Breast epithelium (tissue), 4 donors: ENCODE measurements at regions not wholly inside any gene's neighbourhood (a gene's known extent, or its start where the extent isn't known, plus 50 kb on each side); places are given as distances from the start of the nearest gene placed in this dataset.

ENCODE experiments used
- DNase-seq, 2 donors: peaks; one replicate each; pipeline ENCODE4 v3.0.0-alpha.2; 2019; ENCODE audit warnings: low spot score in 2 of 2
- H3K27ac ChIP-seq, 2 donors: fragments of 200-600 bp; sonication (generic) in 1 of 2; one replicate each; pipeline ENCODE4 v1.5.1; 2016 to 2019; ENCODE audit warnings: mild to moderate bottlenecking in 1 of 2
- H3K27me3 ChIP-seq, 2 donors: fragments of 200-600 bp; sonication (generic) in 1 of 2; one replicate each; pipeline versions ENCODE4 v1.5.1 to v1.6.0; 2017 to 2019; ENCODE audit warnings: control low read depth in 1 of 2, mild to moderate bottlenecking in 1 of 2
- H3K36me3 ChIP-seq: fragments of 200-600 bp; one replicate; pipeline ENCODE4 v1.5.1; 2019
- H3K4me1 ChIP-seq, 2 donors: fragments of 200-600 bp; sonication (generic); one replicate each; pipeline ENCODE4 v1.5.1; 2016 to 2019; ENCODE audit warnings: control low read depth in 1 of 2
- H3K4me3 ChIP-seq, 3 donors: fragments of 200-600 bp; sonication (generic); 1 replicate in 2 of 3; 2 replicates in 1 of 3; pipeline ENCODE4 v1.5.1; 2016 to 2019; ENCODE audit warnings: mild to moderate bottlenecking in 3 of 3, moderate library complexity in 2 of 3
- H3K9me3 ChIP-seq, 2 donors: fragments of 200-600 bp; sonication (generic) in 1 of 2; one replicate each; pipeline ENCODE4 v1.5.1; 2016 to 2019; ENCODE audit warnings: control low read depth in 1 of 2
- POLR2A ChIP-seq: fragments of 450-650 bp; IDR thresholded peaks from one replicate; pipeline ENCODE4 v1.6.1; 2016; ENCODE audit warnings: antibody characterized with exemption, mild to moderate bottlenecking, moderate library complexity
- POLR2AphosphoS5 ChIP-seq, 3 donors: sonication (generic); formaldehyde crosslinking; IDR thresholded peaks; one replicate each; pipeline ENCODE4 v1.6.1; 2017; ENCODE audit warnings: antibody characterized with exemption in 3 of 3
- intact Hi-C: fragments of 100-400 bp; cut with DNase I; formaldehyde crosslinking; loops from one replicate; pipeline ENCODE4 v1.15.1; 2023; ENCODE audit warnings: low total_unique reads
- TF ChIP-seq, protein P1 (sequence below), 3 donors: fragments of 450-650 bp; IDR thresholded peaks; one replicate each; pipeline ENCODE4 v1.5.1; 2016 to 2017; ENCODE audit warnings: antibody characterized with exemption in 3 of 3, mild to moderate bottlenecking in 3 of 3, moderate library complexity in 3 of 3

DNA sequence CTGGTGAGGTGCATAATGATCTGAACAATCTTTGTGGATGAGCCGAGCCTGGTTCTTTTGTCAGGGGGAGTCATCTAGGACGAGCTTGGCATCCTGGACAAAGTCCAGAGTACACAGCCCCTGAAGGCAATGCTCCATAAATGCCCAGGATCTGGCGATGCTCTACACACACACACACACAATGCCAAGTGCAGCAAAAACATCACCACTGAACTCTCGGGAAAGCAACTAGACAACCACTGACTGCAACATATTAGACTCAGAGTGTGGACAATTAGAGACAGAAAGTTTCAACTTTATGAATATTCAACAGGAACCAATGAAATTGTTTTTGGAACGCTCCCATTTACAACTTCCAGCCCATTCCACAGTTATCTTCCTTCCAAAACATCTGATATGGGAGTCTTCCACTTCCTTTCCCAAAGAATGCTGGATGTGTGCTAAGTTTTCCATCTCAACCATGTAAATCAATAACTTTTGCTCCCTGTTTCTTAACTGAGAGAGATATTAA, 227.6 kb upstream of the ANKRD55 start:
- intact Hi-C loops, result no loop called here
- TF ChIP-seq, protein P1, sequence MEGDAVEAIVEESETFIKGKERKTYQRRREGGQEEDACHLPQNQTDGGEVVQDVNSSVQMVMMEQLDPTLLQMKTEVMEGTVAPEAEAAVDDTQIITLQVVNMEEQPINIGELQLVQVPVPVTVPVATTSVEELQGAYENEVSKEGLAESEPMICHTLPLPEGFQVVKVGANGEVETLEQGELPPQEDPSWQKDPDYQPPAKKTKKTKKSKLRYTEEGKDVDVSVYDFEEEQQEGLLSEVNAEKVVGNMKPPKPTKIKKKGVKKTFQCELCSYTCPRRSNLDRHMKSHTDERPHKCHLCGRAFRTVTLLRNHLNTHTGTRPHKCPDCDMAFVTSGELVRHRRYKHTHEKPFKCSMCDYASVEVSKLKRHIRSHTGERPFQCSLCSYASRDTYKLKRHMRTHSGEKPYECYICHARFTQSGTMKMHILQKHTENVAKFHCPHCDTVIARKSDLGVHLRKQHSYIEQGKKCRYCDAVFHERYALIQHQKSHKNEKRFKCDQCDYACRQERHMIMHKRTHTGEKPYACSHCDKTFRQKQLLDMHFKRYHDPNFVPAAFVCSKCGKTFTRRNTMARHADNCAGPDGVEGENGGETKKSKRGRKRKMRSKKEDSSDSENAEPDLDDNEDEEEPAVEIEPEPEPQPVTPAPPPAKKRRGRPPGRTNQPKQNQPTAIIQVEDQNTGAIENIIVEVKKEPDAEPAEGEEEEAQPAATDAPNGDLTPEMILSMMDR (IDR thresholded peaks at IDR 0.05), result no peak
- TF ChIP-seq POLR2AphosphoS5 (IDR thresholded peaks at IDR 0.05), result no peak
- TF ChIP-seq POLR2A, result no peak

DNA sequence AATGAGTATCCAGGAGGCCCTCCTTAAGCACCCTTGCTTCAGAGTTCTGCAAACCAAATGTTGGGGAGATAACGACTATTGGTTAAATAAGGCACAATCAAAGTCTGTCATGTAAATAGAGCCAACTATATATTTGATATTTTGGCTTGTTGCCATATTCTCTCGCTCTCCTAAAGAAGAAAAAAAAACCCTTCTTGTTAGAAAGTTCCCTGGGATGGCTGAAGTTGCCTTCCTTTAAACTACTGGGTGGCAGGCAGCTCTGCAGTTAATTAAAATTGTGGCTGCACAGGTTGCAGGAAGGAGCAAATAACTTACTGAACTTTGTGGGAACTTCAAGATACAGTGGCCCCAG, 227.0 kb upstream of the ANKRD55 start:
- H3K27ac ChIP-seq, result peak overlapping the region; percentile 48 to 52
- no peak for TF ChIP-seq POLR2A
- no peak for TF ChIP-seq POLR2AphosphoS5 (IDR thresholded peaks at IDR 0.05)
- TF ChIP-seq, protein P1 (IDR thresholded peaks at IDR 0.05), result no peak
- intact Hi-C loops, result no loop called here
- H3K4me3 ChIP-seq, result no peak overlapping the region
- no peak for DNase-seq
- no peaks in the 10 kb centered on the region for H3K27me3 ChIP-seq
- no peaks in the 10 kb centered on the region for H3K4me1 ChIP-seq
- no peaks in the 10 kb centered on the region for H3K36me3 ChIP-seq
- H3K9me3 ChIP-seq, result no peaks in the 10 kb centered on the region

More for the DNA sequence above, 227.6 kb upstream of the ANKRD55 start:
- H3K4me3 ChIP-seq, result no peak overlapping the region
- no peaks in the 10 kb centered on the region for H3K36me3 ChIP-seq
- H3K27me3 ChIP-seq, result no peaks in the 10 kb centered on the region
- H3K4me1 ChIP-seq, result peaks cover 0 to 3% of the 10 kb centered on the region in 2 donors
- H3K27ac ChIP-seq, result peak overlapping the region; percentile 48 to 52
- no peaks in the 10 kb centered on the region for H3K9me3 ChIP-seq
- peak in 1 of 2 donors; percentile 72 for DNase-seq

DNA sequence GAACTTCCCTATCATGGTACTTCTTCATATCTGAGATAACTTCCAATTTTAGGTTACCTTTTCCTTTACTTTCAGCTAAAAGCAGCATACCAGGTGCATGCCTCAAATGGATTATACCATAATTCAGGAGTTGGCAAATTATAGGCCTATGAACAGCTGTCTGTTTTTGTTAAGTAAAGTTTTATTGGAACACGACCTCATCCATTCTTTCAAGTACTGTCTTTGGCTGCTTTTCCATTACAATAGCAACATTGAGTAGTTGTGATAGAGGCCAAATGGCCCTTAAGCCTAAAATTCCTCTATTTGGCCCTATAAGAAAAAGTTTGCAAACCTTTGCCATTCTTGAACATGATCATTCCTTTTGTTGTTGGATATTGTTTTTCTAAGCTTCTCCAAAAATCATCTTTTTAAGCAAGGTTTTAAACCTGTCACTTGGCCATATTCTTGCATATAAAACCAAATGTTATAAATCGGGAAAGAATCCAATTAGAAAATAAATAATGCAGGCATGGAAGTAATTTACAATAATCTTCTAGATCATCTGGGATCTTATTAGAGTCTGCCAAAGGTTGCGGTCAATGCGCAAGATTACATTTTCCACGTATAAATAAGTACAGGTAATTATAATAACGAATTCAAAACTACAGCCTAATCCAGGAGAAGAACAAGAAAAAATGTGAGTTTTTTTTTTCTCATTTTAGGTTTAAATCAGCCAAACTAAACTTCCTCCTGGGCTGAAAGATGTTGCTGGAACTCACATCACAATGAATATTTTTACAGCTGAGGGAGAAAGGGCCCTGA, 226.5 kb upstream of the ANKRD55 start:
- intact Hi-C loops, result no loop called here
- Histone ChIP-seq H3K4me1 (no peaks in the 10 kb centered on the region), H3K4me3 (no peak overlapping the region), H3K27ac (peak overlapping the region in 1 of 2 donors; percentile 60), H3K27me3 (no peaks in the 10 kb centered on the region), H3K36me3 (no peaks in the 10 kb centered on the region), H3K9me3 (no peaks in the 10 kb centered on the region)
- DNase-seq, result no peak
- TF ChIP-seq POLR2A (no peak), POLR2AphosphoS5 (IDR thresholded peaks at IDR 0.05) (no peak)
- TF ChIP-seq, protein P1 (IDR thresholded peaks at IDR 0.05), result no peak

DNA sequence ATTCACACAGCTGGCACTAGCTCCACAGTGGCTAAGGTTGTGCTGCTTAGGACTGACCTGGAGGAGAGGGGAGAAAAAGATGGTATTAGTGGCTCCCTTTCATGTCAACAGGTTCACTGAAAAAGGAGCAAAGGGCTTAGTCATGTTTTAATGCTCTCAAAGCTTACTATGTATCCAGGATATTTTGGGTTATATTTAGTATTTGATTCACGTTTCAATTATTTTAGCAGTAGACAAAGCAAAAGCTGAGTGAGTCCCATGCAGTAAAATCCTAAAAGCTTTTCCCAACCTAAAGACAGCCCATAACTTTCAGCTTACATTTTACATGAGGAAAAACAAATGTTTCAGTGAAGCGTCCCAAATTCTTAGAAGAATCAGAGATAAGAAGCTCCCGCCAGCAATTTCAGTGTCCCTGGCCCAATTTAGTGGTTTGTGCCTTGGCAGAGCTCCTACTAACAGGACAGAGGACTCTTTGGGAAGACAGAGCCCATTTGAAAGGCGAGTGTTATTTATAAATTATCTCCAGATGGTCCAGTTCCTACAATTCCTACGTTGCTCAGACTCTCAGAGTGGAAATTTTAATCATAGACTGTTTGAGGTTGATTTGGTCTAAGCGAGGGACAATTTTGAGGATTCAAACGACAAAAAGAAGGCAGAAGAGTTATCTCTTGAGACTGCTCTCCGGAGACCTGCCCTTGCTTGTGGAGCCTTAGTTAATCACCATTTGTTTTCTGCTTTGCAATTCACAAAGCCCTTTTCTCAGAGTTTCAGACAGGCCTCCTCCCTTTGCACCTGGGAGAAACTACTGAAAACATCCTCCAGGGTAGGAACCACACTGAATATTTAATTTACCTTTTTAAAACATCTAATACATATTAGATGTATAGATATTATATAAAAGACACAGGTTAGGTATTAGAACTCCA, 225.0 kb upstream of the ANKRD55 start:
- H3K27ac ChIP-seq, result peak overlapping the region; percentile 60 to 64
- TF ChIP-seq POLR2AphosphoS5 (IDR thresholded peaks at IDR 0.05) (no peak), POLR2A (no peak)
- TF ChIP-seq, protein P1 (IDR thresholded peaks at IDR 0.05), result no peak

More for the DNA sequence above, 225.0 kb upstream of the ANKRD55 start:
- intact Hi-C loops, result no loop called here
- H3K36me3 ChIP-seq, result no peaks in the 10 kb centered on the region
- no peaks in the 10 kb centered on the region for H3K4me1 ChIP-seq
- H3K4me3 ChIP-seq, result no peak overlapping the region
- no peaks in the 10 kb centered on the region for H3K27me3 ChIP-seq
- H3K9me3 ChIP-seq, result no peaks in the 10 kb centered on the region
- no peak for DNase-seq
